ENCODE measurements at regions not wholly inside any gene's neighbourhood (a gene's known extent, or its start where the extent isn't known, plus 50 kb on each side); places are given as distances from the start of the nearest gene placed in this dataset.

DNA sequence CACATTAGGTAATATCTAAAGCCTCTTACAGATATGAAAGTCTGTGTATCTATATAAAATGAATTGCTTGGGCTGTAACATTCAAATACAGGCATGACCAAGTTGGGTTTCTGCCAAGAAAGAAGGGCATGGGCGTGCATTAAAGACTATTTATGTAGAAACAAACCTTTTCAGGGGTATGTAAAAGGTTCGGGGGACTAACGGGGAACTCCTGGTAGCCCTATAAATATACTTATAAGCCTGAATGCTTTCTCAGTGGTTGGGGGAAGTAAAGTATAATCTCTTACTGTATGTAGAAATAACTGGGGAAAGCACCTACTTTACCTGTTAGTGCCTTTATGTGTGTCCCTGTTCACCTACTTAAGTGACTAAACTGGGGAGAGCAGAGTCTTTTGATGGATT, 154.5 kb upstream of the TBL1XR1 start:
- TF ChIP-seq, protein P1, sequence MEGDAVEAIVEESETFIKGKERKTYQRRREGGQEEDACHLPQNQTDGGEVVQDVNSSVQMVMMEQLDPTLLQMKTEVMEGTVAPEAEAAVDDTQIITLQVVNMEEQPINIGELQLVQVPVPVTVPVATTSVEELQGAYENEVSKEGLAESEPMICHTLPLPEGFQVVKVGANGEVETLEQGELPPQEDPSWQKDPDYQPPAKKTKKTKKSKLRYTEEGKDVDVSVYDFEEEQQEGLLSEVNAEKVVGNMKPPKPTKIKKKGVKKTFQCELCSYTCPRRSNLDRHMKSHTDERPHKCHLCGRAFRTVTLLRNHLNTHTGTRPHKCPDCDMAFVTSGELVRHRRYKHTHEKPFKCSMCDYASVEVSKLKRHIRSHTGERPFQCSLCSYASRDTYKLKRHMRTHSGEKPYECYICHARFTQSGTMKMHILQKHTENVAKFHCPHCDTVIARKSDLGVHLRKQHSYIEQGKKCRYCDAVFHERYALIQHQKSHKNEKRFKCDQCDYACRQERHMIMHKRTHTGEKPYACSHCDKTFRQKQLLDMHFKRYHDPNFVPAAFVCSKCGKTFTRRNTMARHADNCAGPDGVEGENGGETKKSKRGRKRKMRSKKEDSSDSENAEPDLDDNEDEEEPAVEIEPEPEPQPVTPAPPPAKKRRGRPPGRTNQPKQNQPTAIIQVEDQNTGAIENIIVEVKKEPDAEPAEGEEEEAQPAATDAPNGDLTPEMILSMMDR (conservative IDR thresholded peaks at IDR 0.05; ENCODE audit: low read length) = no peak
- TF ChIP-seq EZH2phosphoT487 (IDR thresholded peaks at IDR 0.05; ENCODE audit: borderline replicate concordance) = no peak

Measured in Loucy (cell line).